ENCODE measurements at regions not wholly inside any gene's neighbourhood (a gene's known extent, or its start where the extent isn't known, plus 50 kb on each side); places are given as distances from the start of the nearest gene placed in this dataset.

- H3K36me3 ChIP-seq (ENCODE audit: control insufficient read depth, insufficient read depth, low read length): no peaks in the 10 kb centered on the region
- no peak overlapping the region for H3K4me2 ChIP-seq (ENCODE audit: low read length)
- no peak overlapping the region for H3K27ac ChIP-seq
- no peaks in the 10 kb centered on the region for H3K27me3 ChIP-seq (ENCODE audit: control insufficient read depth, insufficient read depth, low read length)
- H3K9ac ChIP-seq: no peak overlapping the region
- H3K4me3 ChIP-seq (ENCODE audit: low read depth, low read length): no peak overlapping the region
- H3K9me3 ChIP-seq (ENCODE audit: control insufficient read depth, low read length): no peaks in the 10 kb centered on the region
- no peaks in the 10 kb centered on the region for H3K4me1 ChIP-seq
- no peak overlapping the region for H2AFZ ChIP-seq
- no peak for TF ChIP-seq CTCF (IDR thresholded peaks at IDR 0.05)
- H3K79me2 ChIP-seq: no peaks in the 10 kb centered on the region
These were observed 781.7 kb upstream of the GHITM start for GRCh38 chr10:83357627-83358026.

- Histone ChIP-seq H2AFZ (no peak overlapping the region), H3K79me2 (no peaks in the 10 kb centered on the region), H3K27me3 (ENCODE audit: control insufficient read depth, insufficient read depth, low read length) (no peaks in the 10 kb centered on the region), H3K27ac (no peak overlapping the region), H3K9me3 (ENCODE audit: control insufficient read depth, low read length) (no peaks in the 10 kb centered on the region), H3K4me1 (no peaks in the 10 kb centered on the region), H3K36me3 (ENCODE audit: control insufficient read depth, insufficient read depth, low read length) (no peaks in the 10 kb centered on the region), H3K4me2 (ENCODE audit: low read length) (no peak overlapping the region), H3K4me3 (ENCODE audit: low read depth, low read length) (no peak overlapping the region), H3K9ac (no peak overlapping the region)
- no peak for TF ChIP-seq CTCF (IDR thresholded peaks at IDR 0.05)
These were observed 772.3 kb upstream of the GHITM start for GRCh38 chr10:83367036-83367435.

- H3K9ac ChIP-seq: no peak overlapping the region
- no peak overlapping the region for H3K4me3 ChIP-seq (ENCODE audit: low read depth, low read length)
- TF ChIP-seq CTCF (IDR thresholded peaks at IDR 0.05): no peak
- H3K36me3 ChIP-seq (ENCODE audit: control insufficient read depth, insufficient read depth, low read length): no peaks in the 10 kb centered on the region
- H3K4me2 ChIP-seq (ENCODE audit: low read length): no peak overlapping the region
- H3K4me1 ChIP-seq: no peaks in the 10 kb centered on the region
- no peaks in the 10 kb centered on the region for H3K9me3 ChIP-seq (ENCODE audit: control insufficient read depth, low read length)
- no peaks in the 10 kb centered on the region for H3K27me3 ChIP-seq (ENCODE audit: control insufficient read depth, insufficient read depth, low read length)
- H3K27ac ChIP-seq: no peak overlapping the region
- no peaks in the 10 kb centered on the region for H3K79me2 ChIP-seq
- no peak overlapping the region for H2AFZ ChIP-seq
These were observed 767.4 kb upstream of the GHITM start for GRCh38 chr10:83371696-83372490.

- no peak overlapping the region for H3K27ac ChIP-seq
- H3K4me2 ChIP-seq (ENCODE audit: low read length): no peak overlapping the region
- H3K9ac ChIP-seq: no peak overlapping the region
- no peaks in the 10 kb centered on the region for H3K4me1 ChIP-seq
- TF ChIP-seq CTCF (IDR thresholded peaks at IDR 0.05): no peak
- no peaks in the 10 kb centered on the region for H3K79me2 ChIP-seq
- H3K36me3 ChIP-seq (ENCODE audit: control insufficient read depth, insufficient read depth, low read length): no peaks in the 10 kb centered on the region
- no peaks in the 10 kb centered on the region for H3K27me3 ChIP-seq (ENCODE audit: control insufficient read depth, insufficient read depth, low read length)
- no peaks in the 10 kb centered on the region for H3K9me3 ChIP-seq (ENCODE audit: control insufficient read depth, low read length)
- H2AFZ ChIP-seq: no peak overlapping the region
- H3K4me3 ChIP-seq (ENCODE audit: low read depth, low read length): no peak overlapping the region
These were observed 766.7 kb upstream of the GHITM start for GRCh38 chr10:83372646-83373045.

GRCh38 chr10:83373671-83374070 is 765.6 kb upstream of the GHITM start:
- no peaks in the 10 kb centered on the region for H3K79me2 ChIP-seq
- no peak overlapping the region for H3K4me3 ChIP-seq (ENCODE audit: low read depth, low read length)
- no peaks in the 10 kb centered on the region for H3K27me3 ChIP-seq (ENCODE audit: control insufficient read depth, insufficient read depth, low read length)
- no peak overlapping the region for H3K27ac ChIP-seq
- no peak overlapping the region for H3K9ac ChIP-seq
- no peak overlapping the region for H3K4me2 ChIP-seq (ENCODE audit: low read length)
- no peaks in the 10 kb centered on the region for H3K4me1 ChIP-seq
- no peak for TF ChIP-seq CTCF (IDR thresholded peaks at IDR 0.05)
- H3K9me3 ChIP-seq (ENCODE audit: control insufficient read depth, low read length): no peaks in the 10 kb centered on the region
- no peaks in the 10 kb centered on the region for H3K36me3 ChIP-seq (ENCODE audit: control insufficient read depth, insufficient read depth, low read length)
- no peak overlapping the region for H2AFZ ChIP-seq

Measured in parathyroid adenoma (tissue), 2 donors.